T-helper 1 cell (primary cell): ENCODE measurements at regions not wholly inside any gene's neighbourhood (a gene's known extent, or its start where the extent isn't known, plus 50 kb on each side); places are given as distances from the start of the nearest gene placed in this dataset.
"Not testable (repeated sequence)": the region's sequence is repeated elsewhere in the genome, so short reads cannot be mapped to it uniquely, and the experiment has no call there.

Experiments
- DNase-seq, 5 donors: peaks; one replicate each; pipeline ENCODE4 v3.0.0-alpha.2; 2012 to 2020

DNA sequence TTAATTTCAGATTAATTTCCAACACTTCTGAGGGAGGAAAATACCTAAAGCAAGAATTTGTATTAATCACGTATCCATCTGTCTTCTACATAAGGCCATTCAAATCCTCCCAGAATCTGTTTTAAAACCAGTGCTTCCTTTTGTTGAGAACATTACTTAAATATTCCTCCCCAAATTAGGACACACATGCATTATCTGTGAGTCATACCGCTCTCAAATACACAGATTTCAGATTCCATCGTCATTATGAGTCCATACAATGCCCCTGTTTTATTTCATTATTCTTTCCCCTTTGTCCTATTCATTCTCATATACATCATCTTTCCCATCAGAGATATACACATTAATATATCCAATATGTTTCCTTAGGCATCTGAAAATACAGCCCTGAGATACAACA lies 57.3 kb upstream of the PRSS12 start:
- no peak for DNase-seq

DNA sequence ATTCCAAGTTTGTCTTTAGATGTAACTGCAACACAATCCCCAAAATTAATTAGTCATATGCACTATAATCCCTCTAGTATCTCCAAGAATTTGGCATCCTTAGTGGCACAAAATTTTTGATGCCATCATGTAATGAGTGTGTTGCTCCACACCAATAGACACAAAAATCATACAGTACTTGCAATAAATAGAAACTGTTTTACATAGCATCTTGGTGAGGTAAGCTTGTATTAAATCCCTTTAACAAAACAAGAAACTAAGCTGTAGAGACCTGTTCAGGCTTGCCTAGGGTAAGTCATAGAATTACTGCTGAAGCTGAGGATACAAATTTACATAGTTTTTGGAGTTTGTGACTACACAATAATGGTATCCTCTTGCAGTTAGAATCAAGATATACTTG lies 64.5 kb upstream of the PRSS12 start:
- no peak for DNase-seq

DNA sequence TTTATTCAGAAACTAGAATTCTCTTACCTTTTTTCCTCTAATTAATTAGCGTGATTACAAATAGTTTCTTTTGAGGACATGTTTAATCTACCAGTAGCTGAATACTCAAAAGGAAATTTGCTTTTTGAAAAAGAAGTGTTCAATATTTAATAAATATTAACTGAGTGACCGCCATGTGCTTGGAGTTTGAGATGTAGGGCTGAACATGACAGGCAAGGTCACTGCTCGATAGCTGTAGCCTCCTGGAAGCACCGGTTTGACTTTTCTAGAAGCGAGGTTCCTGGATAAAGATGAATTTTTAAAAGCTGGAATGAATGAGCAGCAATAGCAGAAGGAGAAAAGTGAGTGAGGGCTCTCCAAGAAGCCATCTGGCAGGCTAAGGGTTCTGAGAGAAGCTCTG lies 65.0 kb upstream of the PRSS12 start:
- not testable (repeated sequence) for DNase-seq

DNA sequence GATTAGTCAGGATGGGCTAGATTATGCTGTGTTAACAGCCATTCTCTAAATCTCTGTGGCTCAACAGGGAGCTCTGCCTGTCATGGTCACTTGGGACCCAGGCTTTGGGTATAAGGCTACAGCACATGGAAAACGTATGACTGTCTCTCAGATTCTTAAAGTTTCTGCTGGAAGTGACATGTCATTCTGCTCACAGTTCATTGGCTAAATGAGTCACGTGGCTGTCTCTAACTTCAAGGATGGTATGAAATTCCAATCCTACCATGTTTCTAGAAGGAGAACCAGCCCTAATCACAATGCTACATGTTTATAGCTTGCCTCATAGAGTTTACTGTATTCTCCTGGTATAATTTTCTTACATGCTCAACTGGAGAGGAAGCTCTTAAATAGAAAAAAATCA lies 65.6 kb upstream of the PRSS12 start:
- not testable (repeated sequence) for DNase-seq

DNA sequence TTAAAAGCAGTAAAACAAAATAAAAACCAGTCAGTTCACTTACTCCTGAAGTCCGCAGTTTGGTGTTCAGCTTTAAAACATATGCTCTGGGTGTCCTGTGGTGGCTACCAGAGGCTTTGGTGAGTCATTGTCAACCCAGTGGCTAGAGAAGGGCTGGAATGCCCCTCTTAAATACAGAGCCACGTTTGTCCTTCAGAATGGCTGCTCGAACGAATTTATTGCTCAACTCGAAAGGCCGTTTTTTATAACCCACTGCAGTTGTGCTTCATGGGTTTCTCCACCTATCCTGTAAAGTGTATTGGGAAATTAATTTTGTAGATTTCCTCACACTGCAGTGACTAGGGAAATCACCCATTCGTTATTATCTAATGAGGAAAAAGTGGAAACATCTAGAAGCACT lies 66.8 kb upstream of the PRSS12 start:
- not testable (repeated sequence) for DNase-seq

DNA sequence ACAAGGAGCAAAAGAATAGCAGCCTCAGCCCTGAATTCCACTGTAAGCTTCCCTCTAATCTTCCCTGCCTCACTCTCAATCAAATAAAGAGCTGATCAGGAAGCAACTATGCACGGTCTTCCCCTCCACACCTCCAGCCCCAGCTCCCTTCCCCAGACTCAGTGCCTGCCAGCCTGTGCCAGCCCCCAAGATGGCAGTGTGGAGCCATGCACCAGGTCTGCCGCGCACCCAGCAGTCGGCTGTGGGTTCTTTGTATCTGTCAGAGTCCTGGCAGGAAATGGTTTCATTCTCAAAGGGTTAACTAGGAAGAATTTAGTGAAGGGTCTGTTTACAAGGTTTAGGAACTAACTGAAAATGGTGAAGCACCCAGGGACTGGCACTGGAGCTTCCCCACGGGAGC lies 71.3 kb upstream of the PRSS12 start:
- peak in 3 of 5 donors; percentile 4 to 33 (median 5) for DNase-seq

DNA sequence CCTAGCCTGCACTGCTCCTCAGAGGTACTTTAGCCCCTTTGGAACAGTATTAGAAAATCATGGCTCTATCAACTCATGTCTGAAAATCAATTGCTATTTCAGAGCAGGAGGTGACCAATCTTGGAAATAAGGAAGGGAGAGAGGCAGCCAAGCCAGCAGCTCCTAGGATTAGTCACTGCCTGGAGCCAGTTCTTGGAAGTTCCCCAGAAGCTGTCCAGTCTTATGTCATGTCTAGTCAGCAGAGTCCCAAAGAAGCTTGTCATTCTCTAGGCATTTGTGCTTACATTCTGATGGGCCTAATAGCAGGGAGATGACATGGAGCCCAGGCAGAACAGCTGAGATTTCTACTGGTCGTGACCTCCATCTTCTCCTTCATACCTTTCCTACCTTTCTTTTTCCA lies 76.1 kb upstream of the PRSS12 start:
- not testable (repeated sequence) for DNase-seq

DNA sequence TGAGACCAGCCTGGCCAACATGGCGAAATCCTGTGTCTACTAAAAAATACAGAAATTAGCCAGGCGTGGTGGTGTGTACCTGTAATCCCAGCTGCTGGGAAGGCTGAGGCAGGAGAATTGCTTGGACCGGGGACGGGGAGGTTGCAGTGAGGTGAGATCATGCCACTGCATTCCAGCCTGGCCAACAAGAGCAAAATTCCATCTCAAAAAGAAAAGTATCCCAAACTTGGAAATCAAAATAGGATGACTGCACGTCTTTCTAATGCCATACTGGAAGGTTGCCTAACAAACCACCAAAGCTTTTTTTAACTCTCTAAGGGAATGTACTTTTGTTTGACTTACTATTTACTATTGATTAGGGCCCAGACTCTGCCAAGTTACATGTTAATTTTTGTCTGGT lies 79.6 kb upstream of the PRSS12 start:
- DNase-seq = not testable (repeated sequence)

DNA sequence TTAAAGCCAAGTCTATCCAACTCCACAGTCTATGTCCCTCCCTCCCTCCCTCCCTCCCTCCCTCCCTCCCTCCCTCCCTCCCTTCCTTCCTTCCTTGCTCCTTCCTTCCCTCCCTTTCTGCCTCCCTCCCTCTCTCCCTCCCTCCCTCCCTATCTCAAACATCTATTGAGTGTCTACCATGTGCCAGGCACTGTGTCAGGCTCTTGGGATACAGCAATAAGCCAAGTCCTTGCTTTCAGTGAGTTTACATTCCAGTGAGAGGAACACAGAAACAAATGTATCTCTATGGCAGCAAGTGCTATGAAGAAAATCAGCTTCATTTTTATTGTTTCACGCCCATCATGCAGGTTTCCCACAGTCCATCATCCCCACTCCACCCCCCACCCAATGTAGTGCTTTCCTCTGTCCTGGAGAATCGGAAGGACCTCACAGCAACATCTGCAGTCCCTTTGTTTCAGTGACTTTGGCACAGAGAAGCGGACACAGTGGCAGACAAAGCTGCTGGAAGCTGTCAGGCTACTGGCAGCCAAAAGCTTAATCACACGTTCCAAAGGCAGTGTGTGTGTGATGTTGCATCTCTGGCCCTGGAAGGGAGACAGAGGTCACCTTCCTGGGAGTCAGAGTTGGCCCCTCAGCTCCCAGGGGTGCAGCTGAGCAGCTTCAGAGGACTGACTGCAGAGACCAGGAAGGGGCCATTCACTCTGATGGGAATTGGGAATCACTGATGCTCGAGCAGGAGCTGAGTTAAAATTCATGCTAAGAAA lies 81.0 kb upstream of the PRSS12 start:
- DNase-seq = not testable (repeated sequence)

DNA sequence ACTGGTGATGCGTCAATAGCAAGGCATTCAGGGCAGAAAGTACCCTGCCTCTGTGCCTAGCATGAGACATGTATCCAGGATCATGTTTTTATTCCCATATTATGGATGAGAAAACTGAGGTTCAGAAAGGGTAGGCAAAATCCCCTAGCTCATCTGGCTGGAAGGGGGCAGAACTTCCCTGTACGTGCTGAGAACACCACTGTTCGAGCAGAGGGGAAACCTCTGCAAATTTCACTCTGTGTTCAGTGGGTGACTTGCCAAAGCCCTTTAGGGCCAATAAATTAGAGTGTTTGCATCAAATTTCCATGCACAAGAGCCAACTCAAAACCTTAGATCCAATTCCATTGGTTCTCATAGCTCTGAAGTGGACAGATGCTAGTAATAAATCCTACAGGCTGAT lies 82.6 kb upstream of the PRSS12 start:
- not testable (repeated sequence) for DNase-seq

DNA sequence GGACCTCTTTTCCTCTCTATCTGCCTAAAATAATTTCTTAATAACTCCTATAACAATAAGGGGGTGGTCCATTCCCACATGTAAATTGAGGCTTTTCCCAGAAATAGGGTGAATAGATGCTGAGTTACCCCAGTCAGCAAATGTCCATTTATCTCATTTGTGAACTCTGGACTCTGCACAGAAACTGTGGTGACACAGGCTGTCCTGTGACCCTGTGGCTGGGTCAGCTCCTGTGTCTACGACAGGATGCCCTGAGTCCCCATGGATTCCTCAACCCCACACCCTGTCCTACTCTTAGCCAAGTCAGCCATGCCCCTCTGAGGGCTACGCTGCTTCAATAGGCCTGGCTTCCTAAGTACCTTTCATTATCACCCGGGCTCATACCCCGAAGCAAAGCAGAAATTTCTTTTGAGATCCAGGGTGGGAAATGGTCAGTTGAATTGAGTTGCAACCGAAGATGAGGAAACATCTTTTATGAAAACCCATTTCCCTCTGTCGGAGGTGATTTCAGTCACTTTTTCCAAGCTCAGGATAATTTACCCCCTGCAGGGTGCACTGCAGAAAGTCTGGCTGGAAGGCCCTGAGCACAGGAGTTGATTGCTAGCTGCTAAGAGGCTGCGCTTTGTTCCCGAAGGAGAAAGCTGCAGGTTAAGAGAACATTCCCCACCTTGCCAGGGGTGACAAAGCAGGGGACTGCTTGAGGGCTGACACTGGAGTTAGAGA lies 89.5 kb upstream of the PRSS12 start:
- not testable (repeated sequence) for DNase-seq

DNA sequence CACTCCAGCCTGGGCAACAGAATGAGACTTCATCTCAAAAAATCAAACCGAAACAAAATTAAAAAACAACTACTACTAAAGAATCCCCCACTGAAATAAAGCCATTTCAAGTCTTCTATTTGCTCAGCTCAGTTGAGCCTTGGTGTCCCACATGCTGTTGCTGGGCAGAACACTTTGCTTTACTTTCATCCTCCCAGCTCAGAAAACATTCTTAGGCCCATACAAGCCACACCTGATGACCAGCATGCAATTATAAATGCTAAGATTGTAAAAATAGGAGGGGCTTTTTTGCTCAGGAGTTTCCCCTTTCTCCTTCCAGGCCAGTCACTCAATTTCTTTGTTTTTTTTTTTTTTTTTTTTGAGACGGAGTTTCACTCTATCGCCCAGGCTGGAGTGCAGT lies 94.6 kb upstream of the PRSS12 start:
- DNase-seq = not testable (repeated sequence)

DNA sequence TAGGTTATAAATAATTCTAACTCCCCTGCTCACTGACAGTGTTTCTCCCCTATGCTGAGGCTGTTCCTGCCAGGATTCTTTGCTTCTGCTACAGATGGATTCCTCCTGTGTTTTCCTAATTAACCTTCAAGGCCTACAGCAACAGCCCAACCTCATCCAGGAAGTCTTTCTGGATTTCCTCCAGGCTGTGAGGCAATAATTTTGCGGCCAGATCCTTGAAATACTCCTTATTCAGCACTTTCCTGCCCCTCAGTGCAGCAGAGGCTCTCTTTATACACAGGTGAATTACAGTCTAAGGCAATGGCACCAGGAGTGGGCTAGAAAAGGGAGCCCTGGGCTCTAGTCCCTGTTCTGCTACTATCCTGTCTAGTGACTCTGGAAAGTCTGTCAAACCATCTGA lies 102.1 kb upstream of the PRSS12 start:
- not testable (repeated sequence) for DNase-seq

DNA sequence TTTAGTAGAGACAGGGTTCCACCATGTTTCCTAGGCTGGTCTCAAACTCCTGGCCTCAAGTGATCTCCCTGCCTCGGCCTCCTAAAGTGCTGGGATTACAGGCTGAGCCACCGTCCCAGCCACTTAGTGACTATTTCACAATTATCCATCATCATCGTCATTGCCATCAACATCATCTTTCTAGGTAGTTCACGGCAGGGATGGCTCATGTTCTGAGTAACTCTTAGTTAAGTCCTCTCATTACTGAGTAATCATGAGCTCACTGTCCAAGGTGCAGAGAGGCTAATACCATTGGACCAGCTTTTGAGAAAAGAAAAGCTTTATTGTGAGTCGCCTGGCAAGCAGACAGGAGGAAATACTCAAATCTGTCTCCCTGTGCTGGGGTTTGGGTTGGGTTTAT lies 108.6 kb upstream of the PRSS12 start:
- DNase-seq = not testable (repeated sequence)

DNA sequence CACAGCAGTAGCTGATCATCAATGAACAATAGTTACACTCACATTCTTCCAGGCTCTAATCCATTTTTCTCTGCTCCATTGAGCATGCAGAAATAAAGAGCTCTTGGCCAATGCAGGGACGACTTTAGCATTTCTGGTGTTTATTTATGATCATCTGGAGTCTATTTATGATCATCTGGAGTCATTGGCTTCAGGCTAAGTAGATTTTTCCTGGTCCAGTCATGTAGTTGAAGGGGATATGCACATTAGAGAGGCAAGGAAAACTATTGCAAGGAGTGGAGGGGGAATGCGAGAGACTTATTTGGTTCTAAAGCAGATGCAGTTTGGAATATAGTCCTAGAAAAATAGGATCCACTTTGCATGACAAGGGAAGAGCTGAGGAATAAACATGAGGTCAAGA lies 113.0 kb upstream of the PRSS12 start:
- not testable (repeated sequence) for DNase-seq

DNA sequence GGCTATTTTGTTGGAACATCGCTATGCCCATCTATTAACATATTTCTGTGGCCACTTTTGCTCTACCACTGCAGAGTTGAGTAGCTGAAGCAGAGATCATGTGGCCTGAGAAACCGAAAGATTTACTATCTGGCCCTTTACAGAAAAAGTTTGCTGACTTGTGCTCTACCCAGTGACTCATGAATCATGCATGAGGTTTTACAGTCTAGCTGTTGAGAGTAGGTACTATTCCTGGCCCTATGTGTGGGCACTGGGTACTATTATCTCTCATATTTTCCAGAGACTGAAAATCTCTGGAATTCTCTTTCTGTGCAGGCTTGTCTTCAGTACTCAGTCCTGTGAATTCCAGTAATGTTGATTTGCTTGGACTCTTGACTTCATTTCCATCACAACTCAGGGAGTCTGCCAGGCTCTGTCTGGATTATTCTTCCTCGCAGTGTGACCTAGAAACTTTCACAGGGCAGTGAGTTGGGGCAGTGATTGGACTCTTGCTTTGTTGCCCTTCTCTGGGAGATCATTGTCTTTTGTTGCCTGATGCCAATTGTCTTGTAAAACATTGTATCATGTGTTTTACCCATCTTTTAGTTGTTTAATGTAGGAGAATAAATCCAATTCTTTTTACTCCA lies 121.3 kb upstream of the PRSS12 start:
- DNase-seq = not testable (repeated sequence)

DNA sequence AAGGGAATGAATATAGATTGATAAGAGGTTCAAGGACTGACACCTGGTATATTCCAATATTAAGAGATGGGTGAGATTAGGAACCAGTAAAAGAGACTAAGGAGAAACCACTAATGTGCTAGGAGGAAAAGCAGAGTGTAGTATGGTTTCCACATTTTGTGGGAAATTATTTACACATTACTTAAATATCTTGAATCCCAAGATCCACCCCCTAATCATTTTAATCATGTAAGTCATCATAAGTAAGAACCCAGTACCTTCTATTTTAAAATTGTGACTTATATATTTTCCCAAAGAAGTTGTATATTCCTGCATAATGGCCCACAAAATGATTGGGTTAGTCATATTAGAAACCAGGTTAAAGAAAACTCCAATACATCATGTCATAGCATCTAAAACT lies 122.0 kb upstream of the PRSS12 start:
- DNase-seq = not testable (repeated sequence)

DNA sequence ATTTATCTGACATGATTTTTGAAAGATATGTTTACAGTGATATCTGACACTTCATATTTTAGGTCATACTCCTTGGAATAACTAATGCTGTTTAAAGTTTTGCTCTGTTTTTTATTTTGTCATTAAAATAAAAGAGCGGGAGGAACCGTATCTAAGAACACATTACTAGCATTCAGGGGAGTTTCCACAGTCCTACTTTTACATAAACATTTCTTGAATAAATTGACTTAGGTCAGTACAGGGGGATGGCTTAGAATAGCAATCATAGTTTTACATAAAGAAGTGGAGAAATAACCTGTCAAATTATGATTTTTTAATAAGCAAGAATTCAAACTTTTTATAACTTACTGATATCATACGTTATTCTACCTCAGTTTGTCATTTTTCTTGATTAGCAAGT lies 123.1 kb upstream of the PRSS12 start:
- not testable (repeated sequence) for DNase-seq

DNA sequence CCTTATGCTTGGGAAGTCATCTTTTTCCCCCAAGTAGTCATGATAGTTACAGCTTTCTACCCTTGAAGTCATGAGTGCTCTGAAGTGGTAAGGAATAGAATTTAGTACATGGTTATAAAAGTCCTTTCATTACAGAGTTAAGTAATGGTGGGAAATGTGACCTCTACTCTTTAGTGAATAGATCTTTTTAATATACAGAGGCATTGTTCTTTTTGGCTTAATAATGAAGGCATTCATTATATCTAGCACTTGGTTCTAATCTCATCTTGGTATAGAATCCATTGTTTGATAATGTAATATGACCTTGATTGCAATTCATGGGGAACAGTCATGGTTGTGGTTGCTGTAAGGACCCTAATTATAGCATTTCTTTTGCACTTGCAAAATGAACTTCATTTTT lies 125.0 kb upstream of the PRSS12 start:
- not testable (repeated sequence) for DNase-seq

DNA sequence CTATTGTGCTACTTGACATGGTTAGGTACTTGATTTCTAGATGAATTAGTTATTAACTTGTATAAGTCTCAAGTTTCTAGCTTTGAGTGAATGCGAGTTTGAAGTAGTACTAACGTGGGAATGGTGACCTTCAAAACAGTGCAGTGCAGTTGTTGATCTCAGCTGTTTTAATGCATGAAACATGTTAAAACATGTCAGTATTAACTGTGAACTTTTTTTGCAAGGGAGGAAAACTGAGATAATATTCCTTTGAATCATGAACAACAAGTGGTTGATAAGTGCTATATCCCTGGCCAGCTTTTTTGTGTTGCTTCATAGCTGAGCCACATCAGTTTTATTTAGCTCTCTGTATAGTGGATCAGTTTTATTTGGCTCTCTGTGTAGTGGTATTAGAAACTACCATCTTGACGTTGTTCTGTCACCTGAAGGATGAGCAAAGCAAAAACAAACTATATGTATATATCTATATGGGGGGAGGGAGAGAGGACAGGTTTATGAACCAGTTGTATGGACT lies 133.1 kb upstream of the PRSS12 start:
- DNase-seq = not testable (repeated sequence)

DNA sequence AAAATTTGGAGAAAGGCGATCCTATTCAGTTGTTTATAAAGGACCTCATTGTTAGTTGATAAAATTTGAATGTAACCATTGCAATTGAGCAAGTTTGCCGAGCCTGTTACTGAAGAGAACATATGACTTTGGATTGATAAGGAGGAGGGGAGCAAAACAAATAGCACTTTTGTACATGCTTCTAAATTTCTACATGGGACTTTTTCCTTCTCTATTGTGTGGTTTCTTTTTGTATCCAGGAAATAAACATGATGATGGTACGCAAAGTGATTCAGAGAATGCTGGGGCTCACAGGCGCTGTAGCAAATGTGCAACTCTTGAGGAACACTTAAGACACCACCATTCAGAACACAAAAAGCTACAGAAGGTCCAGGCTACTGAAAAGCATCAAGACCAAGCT lies 140.2 kb upstream of the PRSS12 start:
- not testable (repeated sequence) for DNase-seq

DNA sequence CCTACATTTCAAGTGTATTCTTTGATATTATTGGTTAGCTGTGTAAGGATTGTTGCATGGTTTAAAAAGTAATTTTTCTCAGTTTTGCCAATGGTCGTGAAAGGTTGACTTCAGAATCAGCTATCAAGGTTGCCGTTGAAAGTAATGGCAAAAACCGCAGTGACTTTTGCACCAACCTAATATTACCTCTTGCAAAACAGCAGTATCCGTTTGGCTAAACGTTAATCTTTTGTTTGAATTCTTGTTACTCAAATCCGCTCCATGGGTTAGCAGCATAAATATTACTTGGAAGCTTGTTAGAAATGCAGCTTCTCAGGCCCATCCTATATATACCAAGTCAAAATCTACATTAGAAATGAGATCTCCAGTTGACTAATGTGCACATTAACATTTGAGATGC lies 141.6 kb upstream of the PRSS12 start:
- DNase-seq = not testable (repeated sequence)

DNA sequence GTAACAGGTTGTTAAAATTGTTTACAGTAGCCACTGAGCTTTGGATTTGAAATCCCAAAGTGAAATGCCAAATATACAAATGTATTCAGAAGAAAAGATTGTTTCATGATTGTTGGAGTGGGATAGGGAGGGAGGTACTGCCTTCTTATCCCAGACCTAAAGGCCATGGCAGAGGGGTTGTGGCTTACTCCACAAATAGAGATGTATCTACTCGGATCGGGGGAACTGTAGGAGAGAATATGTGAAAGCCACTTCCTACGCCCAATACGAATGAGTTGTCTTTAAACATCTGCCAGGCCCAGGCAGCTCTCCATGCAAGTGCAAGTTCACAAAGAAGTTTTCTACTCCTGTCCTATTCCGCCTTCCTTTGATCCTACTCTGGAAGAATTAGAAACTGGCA lies 150.2 kb upstream of the PRSS12 start:
- DNase-seq = not testable (repeated sequence)
